ENCODE measurements at regions not wholly inside any gene's neighbourhood (a gene's known extent, or its start where the extent isn't known, plus 50 kb on each side); places are given as distances from the start of the nearest gene placed in this dataset.

DNA sequence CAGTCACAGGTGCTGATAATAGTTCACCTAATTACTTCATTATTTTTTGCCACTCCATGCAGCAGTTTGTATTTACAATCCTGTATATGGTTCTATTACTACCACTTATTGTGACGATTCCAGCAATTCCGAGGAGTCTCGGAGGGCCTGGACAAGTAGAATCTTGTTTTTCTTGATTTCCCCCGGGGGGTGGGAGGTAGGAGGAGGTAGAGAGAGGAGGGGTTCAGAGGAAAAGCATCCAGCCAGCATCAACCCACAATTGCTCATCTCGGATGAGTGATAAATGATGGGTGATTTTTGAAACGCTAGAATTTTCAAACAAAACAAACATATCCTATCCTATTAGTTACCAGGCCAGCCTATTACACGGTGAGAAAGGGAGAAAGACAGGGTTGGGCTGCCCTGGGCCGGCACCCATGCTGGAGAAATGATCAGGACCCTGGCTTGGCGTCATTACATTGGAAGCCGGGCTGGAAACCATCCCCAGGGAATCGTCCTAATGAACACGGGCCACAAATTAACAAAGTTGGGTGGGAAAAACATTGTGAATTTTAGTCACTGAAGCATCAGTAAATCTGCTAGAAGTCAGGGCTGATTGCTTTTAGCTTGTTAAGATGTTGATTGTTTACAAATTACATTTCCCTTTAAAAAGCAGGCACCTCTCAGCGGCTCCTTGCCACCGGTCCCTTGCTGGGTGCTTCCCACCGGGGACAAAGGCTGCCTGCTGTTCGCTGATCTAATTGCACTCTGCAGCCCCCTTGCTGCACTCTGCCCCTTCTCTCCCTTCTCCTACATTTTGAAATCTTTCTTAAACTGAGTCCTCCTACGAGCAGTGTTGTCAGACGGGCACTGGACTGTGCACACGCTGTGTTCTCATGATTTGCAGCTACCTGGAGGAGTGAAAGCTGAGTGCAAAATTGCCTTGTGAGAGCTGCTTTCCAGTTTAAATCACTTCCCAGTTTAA, 95.5 kb downstream of the FAM204A start:
- DNase-seq = no peak

GRCh38 chr10:118243907-118244306, 98.2 kb downstream of the FAM204A start:
- DNase-seq = no peak

DNA sequence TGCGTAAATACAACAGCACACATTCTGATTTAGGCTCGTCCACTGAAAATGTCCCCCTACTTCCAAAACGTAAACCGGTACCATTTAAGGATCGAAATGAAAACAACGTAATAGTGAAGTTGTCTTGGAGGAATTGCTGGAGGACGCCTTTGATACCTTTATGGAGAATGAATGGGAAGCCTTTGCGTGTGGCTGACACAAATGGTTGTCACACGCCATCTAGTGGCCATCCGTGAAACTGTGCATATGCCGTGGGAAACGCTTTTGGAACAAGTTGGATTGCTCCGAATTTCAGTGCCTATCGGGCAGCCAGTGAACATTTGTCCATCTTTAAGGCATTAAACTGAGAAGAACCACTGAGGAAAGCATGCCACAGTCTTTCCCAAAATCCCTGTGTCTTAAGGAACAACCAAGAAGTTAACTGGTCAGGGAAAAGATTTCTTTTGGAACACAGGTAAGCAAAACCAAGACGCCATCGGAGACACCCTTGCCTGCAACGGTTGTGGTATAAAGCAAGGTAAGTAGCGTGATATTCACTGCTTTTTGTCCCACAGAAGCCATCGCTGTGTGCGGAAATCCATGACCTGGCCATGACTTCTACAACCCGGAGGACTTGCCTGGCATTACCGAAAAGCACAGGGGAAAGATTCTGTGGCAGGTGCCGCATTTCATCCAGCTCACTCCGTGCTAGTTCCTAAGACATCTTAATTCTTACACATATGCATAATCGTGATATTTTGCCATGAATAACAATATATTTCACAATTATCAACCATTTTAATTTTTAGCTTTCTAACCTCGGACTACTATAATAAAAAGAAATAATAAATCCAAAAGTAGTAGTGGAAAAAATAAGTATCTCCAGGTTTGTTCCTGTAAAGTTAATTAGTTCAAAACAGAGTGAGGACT, 100.6 kb downstream of the FAM204A start:
- peak; percentile 15 to 51 for DNase-seq

DNA sequence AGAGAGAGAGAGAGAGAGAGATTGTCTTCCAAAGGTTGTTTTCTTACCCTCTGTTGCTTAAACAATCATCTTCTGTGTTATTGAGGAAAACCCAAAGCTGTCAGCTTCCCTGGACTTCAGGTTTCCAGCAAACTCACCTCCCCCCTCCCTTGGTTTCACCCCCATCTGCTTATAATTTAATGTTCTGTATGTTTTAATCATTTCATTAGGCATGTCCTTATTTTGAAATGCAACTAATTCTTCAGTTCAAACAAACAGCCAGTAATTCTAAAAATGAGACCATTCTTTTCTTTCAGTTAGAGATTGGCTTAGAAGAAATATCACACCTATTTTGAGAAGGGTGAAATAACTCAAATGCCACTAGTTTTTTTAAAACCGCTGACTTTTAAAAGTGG, 102.9 kb downstream of the FAM204A start:
- no peak for DNase-seq

GRCh38 chr10:118238573-118239235, 103.4 kb downstream of the FAM204A start:
- no peak for DNase-seq

- no peak for DNase-seq
Measured at GRCh38 chr10:118237930-118238329, 104.2 kb downstream of the FAM204A start.

GRCh38 chr10:118234683-118235082, 107.4 kb downstream of the FAM204A start:
- DNase-seq = no peak

DNA sequence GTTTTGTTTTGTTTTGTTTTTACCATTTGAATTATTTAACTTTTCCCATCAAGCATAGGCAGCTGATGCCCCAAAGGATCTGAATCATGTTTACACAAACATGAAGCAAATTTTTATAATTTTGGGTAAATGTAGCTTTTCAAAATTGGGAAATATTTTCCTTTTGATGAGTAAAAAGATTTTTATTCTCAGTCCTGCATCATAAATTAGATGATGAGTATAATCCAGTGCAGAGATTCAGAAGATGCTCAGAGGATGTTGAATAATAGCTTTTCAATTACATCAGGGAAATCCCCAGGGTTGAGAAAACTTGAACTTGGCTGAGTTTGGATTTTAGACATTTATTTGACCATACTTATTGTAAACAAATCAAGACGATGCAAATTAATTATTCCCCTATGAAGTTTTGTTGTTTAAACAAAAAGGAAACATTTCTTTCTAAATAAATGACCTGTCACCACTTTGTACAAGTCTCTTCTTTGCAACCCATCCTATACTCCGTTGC, 121.7 kb downstream of the FAM204A start:
- no peak for DNase-seq

DNA sequence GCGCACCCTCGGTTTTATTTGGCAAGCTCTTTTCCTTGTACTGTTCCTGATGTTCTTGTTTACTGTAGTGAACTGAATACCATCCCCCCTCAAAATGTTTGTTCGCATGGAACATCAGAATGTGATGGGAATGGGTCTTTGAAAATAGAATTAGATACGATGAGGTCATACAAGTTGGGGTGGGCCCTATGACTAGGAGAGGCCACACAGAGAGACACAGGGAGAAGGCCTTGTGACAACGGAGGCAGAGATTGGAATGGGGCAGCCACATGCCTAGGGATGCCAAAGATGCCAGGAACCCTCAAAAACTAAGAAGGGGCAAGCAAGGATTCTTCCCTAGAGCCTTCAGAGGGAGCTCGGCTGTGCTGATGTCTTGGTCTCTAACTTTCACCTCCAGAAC, 123.6 kb downstream of the FAM204A start:
- DNase-seq = no peak

- no peak for DNase-seq
Measured at GRCh38 chr10:118216571-118217170, 125.5 kb downstream of the FAM204A start.

- DNase-seq = no peak
Measured at GRCh38 chr10:118216020-118216419, 126.1 kb downstream of the FAM204A start.

DNA sequence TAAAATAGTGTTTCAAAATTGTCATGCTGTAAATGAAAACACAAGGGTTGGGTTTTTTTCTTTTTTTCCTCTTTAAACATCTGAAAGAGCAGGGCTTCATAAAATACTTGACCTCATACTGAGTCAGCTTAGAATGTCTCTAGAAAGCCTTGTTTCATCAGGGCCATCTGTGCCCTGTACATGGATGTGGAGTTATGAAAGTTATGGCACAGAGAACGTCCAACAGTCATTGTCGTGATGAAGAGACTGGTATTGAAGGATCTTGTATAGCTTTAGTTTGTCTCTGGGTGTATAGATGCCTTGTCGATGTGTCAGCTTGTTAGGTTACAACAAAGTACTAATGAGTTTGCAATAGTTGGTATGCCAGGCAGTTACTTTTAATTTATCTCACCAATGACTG, 127.3 kb downstream of the FAM204A start:
- DNase-seq = no peak

GRCh38 chr10:118213436-118213835, 128.7 kb downstream of the FAM204A start:
- no peak for DNase-seq

- DNase-seq = no peak
Measured at GRCh38 chr10:118210276-118210675, 131.8 kb downstream of the FAM204A start.

GRCh38 chr10:118209215-118209614, 132.9 kb downstream of the FAM204A start:
- DNase-seq = no peak

DNA sequence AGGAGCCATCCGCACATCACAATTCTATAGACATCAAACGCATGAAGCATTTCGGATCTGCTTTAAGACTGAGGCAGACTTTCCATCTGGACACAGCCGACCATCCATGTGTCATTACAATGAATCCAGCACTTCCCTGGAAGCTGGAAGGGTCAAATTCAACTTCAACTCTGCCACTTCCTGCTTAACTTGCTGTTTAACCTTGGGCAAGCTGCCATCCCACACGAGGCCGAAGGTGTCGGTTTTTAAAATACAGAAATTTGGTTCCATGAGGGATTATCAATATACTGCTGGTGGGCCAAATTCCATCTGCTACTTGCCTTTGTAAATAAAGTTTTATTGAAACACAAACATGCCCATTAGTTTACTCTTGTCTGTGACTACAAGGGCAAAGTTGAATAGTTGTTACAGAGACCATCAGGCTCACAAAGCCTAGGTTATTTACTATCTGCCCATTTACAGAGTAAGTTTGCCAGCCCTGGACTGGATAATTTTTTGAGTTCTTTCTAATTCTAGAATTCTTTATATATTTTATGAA, 134.6 kb downstream of the FAM204A start:
- DNase-seq = no peak

GRCh38 chr10:118204292-118204943, 137.7 kb downstream of the FAM204A start:
- DNase-seq = no peak

DNA sequence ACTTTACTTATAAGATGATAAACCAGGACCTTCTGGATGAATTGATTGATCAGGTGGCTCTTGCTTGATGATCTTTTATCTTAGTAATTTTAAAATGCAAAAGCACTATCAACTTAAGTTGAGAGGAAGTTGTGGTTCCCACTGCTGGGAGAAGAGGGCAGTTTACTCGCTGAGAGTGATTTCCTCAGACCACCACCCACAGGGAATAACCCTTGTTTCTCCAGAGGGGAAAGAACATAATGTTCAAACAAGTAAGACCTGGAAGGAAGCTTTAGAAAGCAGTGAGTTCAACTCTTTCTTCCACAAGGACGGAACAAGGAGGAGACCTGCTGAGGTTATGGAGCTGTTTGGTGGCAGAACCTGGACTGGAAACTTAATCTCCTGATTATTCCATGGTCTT, 138.7 kb downstream of the FAM204A start:
- no peak for DNase-seq

GRCh38 chr10:118195729-118196128, 146.4 kb downstream of the FAM204A start:
- DNase-seq = no peak

GRCh38 chr10:118193642-118194041, 146.9 kb upstream of the RAB11FIP2 start:
- DNase-seq = no peak

DNA sequence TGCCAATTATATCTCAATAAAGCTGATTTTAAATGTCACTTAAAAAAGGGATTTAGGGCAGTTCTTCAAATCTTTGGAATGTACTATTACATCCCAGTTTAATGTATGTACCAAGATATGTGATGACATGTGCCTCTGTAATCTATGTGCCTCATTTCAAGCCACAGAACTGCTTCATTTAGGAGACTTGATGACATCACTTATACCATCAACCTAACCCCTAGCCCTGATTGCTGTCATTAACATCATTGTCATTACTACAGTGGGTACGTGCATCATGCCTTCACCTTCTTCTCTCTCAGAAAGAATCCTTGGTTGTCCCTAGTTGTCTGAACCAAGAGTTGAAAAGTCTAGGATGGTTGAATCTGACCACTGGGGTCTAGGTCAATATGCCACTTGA, 134.3 kb upstream of the RAB11FIP2 start:
- no peak for DNase-seq

GRCh38 chr10:118175148-118175547, 128.4 kb upstream of the RAB11FIP2 start:
- no peak for DNase-seq

Data from SW 1271 (cell line).